Gastroesophageal sphincter (tissue), 4 donors: ENCODE measurements at regions not wholly inside any gene's neighbourhood (a gene's known extent, or its start where the extent isn't known, plus 50 kb on each side); places are given as distances from the start of the nearest gene placed in this dataset.

Experiments used
- ATAC-seq: fragments of 150-250 bp; one replicate; pipeline ENCODE4 v1.9.1; 2016; ENCODE audit warnings: mild to moderate bottlenecking, moderate library complexity
- H3K27ac ChIP-seq, 4 donors: fragments of 200-600 bp; sonication (generic) in 3 of 4; 1 replicate in 3 of 4; 2 replicates in 1 of 4; pipeline ENCODE4 v1.5.1; 2016 to 2019
- H3K27me3 ChIP-seq: fragments of 200-600 bp; sonication (generic); one replicate; pipeline ENCODE4 v1.5.1; 2019
- H3K36me3 ChIP-seq, 2 donors: fragments of 200-600 bp; sonication (generic); one replicate each; pipeline ENCODE4 v1.5.1; 2019; ENCODE audit warnings: control low read depth in 1 of 2
- H3K4me1 ChIP-seq, 3 donors: fragments of 200-600 bp; sonication (generic); 1 replicate in 2 of 3; 2 replicates in 1 of 3; pipeline ENCODE4 v1.5.1; 2016 to 2019; ENCODE audit warnings: control low read depth in 2 of 3
- H3K4me3 ChIP-seq, 2 donors: fragments of 200-600 bp; sonication (generic); one replicate each; pipeline ENCODE4 v1.5.1; 2019; ENCODE audit warnings: mild to moderate bottlenecking in 1 of 2, moderate library complexity in 1 of 2
- H3K9me3 ChIP-seq, 3 donors: fragments of 200-600 bp; sonication (generic); one replicate each; pipeline ENCODE4 v1.5.1; 2017 to 2019; ENCODE audit warnings: control low read depth in 2 of 3
- EP300 ChIP-seq: sonication (generic); formaldehyde crosslinking; IDR thresholded peaks from one replicate; pipeline ENCODE4 v1.6.1; 2017; ENCODE audit warnings: antibody characterized with exemption, mild to moderate bottlenecking
- POLR2A ChIP-seq, 2 donors: fragments of 450-650 bp; IDR thresholded peaks; one replicate each; pipeline ENCODE4 v1.6.1; 2017; ENCODE audit warnings: antibody characterized with exemption in 2 of 2, mild to moderate bottlenecking in 2 of 2, moderate library complexity in 1 of 2
- POLR2AphosphoS5 ChIP-seq: sonication (generic); formaldehyde crosslinking; IDR thresholded peaks from one replicate; pipeline ENCODE4 v1.6.1; 2017; ENCODE audit warnings: antibody characterized with exemption
- WGBS, 2 donors: methylation state at CpG; one replicate each; pipeline ENCODE4 v1.1.5; 2018; ENCODE audit warnings: low coverage in 1 of 2; 5-methylcytosine and 5-hydroxymethylcytosine counted together
- TF ChIP-seq, protein P1 (sequence below), 4 experiments: fragments of 200-600 bp in 2 of 4; fragments of 450-650 bp in 2 of 4; sonication (generic) in 1 of 4; IDR thresholded peaks; one replicate each; pipeline ENCODE4 v1.5.1; 2017 to 2019; ENCODE audit warnings: antibody characterized with exemption in 4 of 4, mild to moderate bottlenecking in 2 of 4, moderate library complexity in 2 of 4

DNA sequence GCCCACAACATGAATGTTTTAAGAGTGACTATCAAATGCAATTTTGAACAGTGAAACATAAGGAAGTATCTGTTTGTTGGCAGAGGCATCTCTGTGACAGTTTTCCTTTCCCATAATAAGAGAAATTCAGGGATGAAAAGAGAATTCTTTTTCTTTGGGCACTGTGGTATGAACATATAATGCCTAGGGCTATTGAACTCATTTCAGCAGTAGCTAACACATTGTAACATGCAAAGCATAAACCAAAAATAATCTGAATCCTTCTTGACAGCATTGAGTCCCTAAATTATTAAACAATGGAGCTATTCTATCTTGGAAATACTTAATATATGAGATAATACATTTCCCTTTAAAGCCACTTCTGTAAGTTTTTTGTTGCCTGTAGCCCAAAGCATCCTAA, 633.0 kb upstream of the B3GALT2 start:
- H3K27ac ChIP-seq: no peak overlapping the region
- ATAC-seq: no peak
- TF ChIP-seq POLR2A (IDR thresholded peaks at IDR 0.05): no peak
- TF ChIP-seq, protein P1, sequence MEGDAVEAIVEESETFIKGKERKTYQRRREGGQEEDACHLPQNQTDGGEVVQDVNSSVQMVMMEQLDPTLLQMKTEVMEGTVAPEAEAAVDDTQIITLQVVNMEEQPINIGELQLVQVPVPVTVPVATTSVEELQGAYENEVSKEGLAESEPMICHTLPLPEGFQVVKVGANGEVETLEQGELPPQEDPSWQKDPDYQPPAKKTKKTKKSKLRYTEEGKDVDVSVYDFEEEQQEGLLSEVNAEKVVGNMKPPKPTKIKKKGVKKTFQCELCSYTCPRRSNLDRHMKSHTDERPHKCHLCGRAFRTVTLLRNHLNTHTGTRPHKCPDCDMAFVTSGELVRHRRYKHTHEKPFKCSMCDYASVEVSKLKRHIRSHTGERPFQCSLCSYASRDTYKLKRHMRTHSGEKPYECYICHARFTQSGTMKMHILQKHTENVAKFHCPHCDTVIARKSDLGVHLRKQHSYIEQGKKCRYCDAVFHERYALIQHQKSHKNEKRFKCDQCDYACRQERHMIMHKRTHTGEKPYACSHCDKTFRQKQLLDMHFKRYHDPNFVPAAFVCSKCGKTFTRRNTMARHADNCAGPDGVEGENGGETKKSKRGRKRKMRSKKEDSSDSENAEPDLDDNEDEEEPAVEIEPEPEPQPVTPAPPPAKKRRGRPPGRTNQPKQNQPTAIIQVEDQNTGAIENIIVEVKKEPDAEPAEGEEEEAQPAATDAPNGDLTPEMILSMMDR (IDR thresholded peaks at IDR 0.05): no peak
- TF ChIP-seq EP300: no peak
- no peak for TF ChIP-seq POLR2AphosphoS5
- H3K9me3 ChIP-seq: peaks cover 0 to 5% (median 0%) of the 10 kb centered on the region in 3 donors
- no peak overlapping the region for H3K4me3 ChIP-seq
- H3K4me1 ChIP-seq: no peaks in the 10 kb centered on the region
- no peaks in the 10 kb centered on the region for H3K27me3 ChIP-seq
- H3K36me3 ChIP-seq: no peaks in the 10 kb centered on the region

DNA sequence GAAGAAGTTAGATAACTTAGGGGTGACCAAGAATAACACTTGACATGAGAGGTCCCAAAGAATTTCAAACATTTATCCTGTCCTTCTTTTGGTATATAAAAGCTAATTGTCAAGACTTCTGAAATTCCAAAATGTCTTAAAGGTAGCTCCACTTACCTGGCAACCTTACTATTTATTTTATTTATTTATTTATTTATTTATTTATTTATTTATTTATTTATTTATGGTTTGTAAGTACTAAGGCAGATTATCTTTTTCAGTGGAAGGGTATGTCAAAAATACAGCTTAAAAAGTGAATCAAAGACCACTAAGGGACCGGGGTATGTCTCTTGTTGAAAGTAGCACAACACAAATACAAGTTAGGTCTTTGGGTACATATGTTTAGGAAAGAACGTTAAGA, 620.8 kb upstream of the B3GALT2 start:
- no peaks in the 10 kb centered on the region for H3K27me3 ChIP-seq
- WGBS, 2 donors: 60 to 82% methylated on average over 1 to 2 of the region's 2 CpGs
- ATAC-seq: no peak
- H3K27ac ChIP-seq: no peak overlapping the region
- H3K36me3 ChIP-seq: no peaks in the 10 kb centered on the region
- TF ChIP-seq EP300 (no peak), POLR2A (IDR thresholded peaks at IDR 0.05) (no peak), POLR2AphosphoS5 (no peak)
- TF ChIP-seq, protein P1 (IDR thresholded peaks at IDR 0.05): no peak
- H3K4me3 ChIP-seq: no peak overlapping the region
- no peaks in the 10 kb centered on the region for H3K4me1 ChIP-seq
- no peaks in the 10 kb centered on the region for H3K9me3 ChIP-seq

DNA sequence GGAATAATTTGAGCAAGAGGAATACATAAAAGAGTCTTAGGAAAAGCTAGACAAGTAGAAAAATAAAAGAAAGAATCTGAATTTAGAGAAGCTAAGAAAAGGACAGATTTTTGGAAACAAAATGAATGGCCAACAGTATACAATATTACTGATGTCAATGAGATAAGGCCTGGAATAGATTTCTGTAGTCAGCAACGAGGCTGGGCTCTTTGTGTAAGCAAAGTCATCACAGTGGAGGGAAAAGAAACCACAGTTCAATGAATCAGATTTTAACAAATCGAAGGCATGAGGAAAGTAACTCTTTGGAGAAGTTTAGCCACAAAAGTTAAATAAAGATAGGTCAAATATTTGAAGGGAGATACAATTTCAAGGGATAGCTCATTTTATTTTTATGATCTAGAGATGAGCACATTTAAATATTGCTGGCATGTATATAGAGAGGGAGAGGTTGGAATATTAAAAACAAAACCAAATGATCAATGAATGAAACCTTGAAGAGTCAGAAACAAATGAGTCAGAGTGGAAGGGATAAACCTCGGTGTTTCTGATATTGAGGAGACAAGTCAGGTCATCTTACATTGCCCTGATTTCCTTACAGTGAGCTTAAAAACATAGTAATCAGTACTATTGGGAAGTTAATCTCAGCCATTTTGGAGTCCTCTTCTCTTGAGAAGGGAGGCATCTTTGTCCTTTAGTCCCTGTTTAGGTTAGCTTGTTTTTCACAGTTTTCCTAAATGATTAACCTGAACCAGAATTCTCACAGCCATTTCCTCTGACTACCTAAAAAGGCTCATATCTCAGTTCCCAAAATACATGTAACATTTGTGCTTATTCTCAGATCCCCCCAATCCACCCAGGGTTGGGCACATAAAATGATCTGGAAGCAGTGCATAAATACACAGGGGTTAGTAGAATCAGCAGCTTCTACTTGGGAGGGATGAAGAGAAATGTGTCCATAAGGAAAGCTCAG, 620.0 kb upstream of the B3GALT2 start:
- no peaks in the 10 kb centered on the region for H3K36me3 ChIP-seq
- no peaks in the 10 kb centered on the region for H3K27me3 ChIP-seq
- no peaks in the 10 kb centered on the region for H3K4me1 ChIP-seq
- ATAC-seq: no peak
- no peaks in the 10 kb centered on the region for H3K9me3 ChIP-seq
- WGBS, 2 donors: 65 to 79% methylated on average over 3 of the region's 3 CpGs
- no peak overlapping the region for H3K4me3 ChIP-seq
- no peak overlapping the region for H3K27ac ChIP-seq
- no peak for TF ChIP-seq POLR2A (IDR thresholded peaks at IDR 0.05)
- no peak for TF ChIP-seq POLR2AphosphoS5
- TF ChIP-seq, protein P1 (IDR thresholded peaks at IDR 0.05): no peak
- TF ChIP-seq EP300: no peak

DNA sequence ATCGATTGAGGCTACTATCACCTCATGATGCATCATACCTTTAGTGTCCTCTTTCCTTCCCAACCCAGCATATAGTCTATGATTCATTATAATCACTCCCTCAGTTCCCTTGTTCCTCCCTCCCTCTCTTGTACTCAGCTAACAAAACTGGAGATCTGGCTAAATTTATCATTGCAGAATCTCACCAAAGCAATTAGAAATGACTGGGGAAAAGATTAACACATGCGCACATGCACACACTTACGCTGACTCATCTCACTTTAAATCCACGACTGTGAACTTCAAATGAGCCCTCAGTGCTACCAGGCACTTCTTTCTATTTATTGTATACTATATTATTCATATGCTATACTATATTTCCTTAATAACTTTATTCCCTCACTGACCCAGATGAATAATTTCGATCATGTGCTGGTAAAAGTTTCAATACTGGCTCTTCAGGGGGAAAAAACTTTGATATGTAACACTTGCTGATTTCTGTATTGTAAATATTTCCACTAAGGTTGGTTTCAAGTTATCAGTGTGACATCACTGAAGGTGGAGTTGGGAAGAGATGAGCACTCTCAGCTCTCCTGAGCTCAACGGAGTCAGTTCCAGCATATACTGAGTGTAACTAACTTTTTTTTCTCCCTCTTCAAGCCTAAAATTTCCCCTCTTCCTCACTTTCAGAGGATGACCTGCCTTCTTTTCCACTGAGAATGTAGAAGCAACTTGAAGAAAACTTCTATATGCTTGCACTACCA, 613.7 kb upstream of the B3GALT2 start:
- H3K36me3 ChIP-seq: no peaks in the 10 kb centered on the region

More for the DNA sequence above, 613.7 kb upstream of the B3GALT2 start:
- no peaks in the 10 kb centered on the region for H3K27me3 ChIP-seq
- TF ChIP-seq POLR2A (IDR thresholded peaks at IDR 0.05): no peak
- no peak for TF ChIP-seq POLR2AphosphoS5
- TF ChIP-seq, protein P1 (IDR thresholded peaks at IDR 0.05): no peak
- TF ChIP-seq EP300: no peak
- 83 to 96% methylated on average over 5 to 6 of the region's 6 CpGs for WGBS, 2 donors
- H3K9me3 ChIP-seq: no peaks in the 10 kb centered on the region
- no peak for ATAC-seq
- H3K27ac ChIP-seq: no peak overlapping the region
- H3K4me3 ChIP-seq: no peak overlapping the region
- H3K4me1 ChIP-seq: no peaks in the 10 kb centered on the region
